Suprapubic skin (tissue), 4 donors: ENCODE measurements at regions not wholly inside any gene's neighbourhood (a gene's known extent, or its start where the extent isn't known, plus 50 kb on each side); places are given as distances from the start of the nearest gene placed in this dataset.

Source experiments
- DNase-seq, 2 donors: peaks; one replicate each; pipeline ENCODE4 v3.0.0-alpha.2; 2019; ENCODE audit warnings: low spot score in 2 of 2
- H3K27ac ChIP-seq: fragments of 200-600 bp; sonication (generic); one replicate; pipeline ENCODE4 v1.5.1; 2019
- H3K27me3 ChIP-seq: fragments of 200-600 bp; sonication (generic); one replicate; pipeline ENCODE4 v1.5.1; 2019
- H3K36me3 ChIP-seq: fragments of 200-600 bp; sonication (generic); one replicate; pipeline ENCODE4 v1.5.1; 2019
- H3K4me1 ChIP-seq: fragments of 200-600 bp; sonication (generic); one replicate; pipeline ENCODE4 v1.5.1; 2019
- H3K4me3 ChIP-seq: fragments of 200-600 bp; sonication (generic); one replicate; pipeline ENCODE4 v1.5.1; 2019; ENCODE audit warnings: mild to moderate bottlenecking
- H3K9me3 ChIP-seq: fragments of 200-600 bp; sonication (generic); one replicate; pipeline ENCODE4 v1.5.1; 2019
- EP300 ChIP-seq: sonication (generic); formaldehyde crosslinking; IDR thresholded peaks from one replicate; pipeline ENCODE4 v1.6.1; 2017; ENCODE audit warnings: antibody characterized with exemption
- POLR2A ChIP-seq, 2 donors: fragments of 450-650 bp; IDR thresholded peaks; one replicate each; pipeline ENCODE4 v1.6.1; 2017; ENCODE audit warnings: antibody characterized with exemption in 2 of 2, mild to moderate bottlenecking in 2 of 2, moderate library complexity in 2 of 2
- POLR2AphosphoS5 ChIP-seq, 3 donors: sonication (generic); formaldehyde crosslinking; IDR thresholded peaks; one replicate each; pipeline ENCODE4 v1.6.1; 2017; ENCODE audit warnings: antibody characterized with exemption in 3 of 3
- WGBS: methylation state at CpG from one replicate; pipeline ENCODE4 v1.1.5; 2018; 5-methylcytosine and 5-hydroxymethylcytosine counted together
- TF ChIP-seq, protein P1 (sequence below), 2 donors: fragments of 200-600 bp in 1 of 2; fragments of 450-650 bp in 1 of 2; sonication (generic) in 1 of 2; IDR thresholded peaks; one replicate each; pipeline ENCODE4 v1.5.1; 2016 to 2019; ENCODE audit warnings: antibody characterized with exemption in 2 of 2, mild to moderate bottlenecking in 1 of 2, moderate library complexity in 1 of 2

DNA sequence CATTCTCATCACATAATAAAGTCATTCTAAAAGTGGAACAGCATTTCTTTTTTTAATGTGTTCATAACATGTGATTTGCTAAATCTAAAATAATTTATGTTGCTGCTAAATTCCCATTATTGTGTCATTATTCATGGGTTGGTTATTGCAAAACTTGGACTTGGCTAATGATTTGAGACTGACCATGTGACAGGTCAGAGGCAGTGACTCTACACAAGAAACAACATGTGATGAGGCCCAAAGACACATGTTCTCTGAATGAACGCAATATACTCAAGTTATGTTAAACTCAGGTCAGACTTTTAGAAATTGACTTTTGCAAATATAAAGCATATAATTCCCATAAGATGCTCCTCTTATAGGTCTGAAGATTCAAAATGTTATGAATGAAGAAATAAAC is 566.1 kb downstream of the TBL1XR1 start:
- H3K27me3 ChIP-seq = no peaks in the 10 kb centered on the region
- no peaks in the 10 kb centered on the region for H3K9me3 ChIP-seq
- 88% methylated on average over 1 of the region's 1 CpG for WGBS
- H3K4me3 ChIP-seq = no peak overlapping the region
- no peak for DNase-seq
- no peaks in the 10 kb centered on the region for H3K4me1 ChIP-seq
- H3K27ac ChIP-seq = no peak overlapping the region
- H3K36me3 ChIP-seq = no peaks in the 10 kb centered on the region
- TF ChIP-seq EP300 (no peak), POLR2AphosphoS5 (IDR thresholded peaks at IDR 0.05) (no peak), POLR2A (IDR thresholded peaks at IDR 0.05) (no peak)
- TF ChIP-seq, protein P1, sequence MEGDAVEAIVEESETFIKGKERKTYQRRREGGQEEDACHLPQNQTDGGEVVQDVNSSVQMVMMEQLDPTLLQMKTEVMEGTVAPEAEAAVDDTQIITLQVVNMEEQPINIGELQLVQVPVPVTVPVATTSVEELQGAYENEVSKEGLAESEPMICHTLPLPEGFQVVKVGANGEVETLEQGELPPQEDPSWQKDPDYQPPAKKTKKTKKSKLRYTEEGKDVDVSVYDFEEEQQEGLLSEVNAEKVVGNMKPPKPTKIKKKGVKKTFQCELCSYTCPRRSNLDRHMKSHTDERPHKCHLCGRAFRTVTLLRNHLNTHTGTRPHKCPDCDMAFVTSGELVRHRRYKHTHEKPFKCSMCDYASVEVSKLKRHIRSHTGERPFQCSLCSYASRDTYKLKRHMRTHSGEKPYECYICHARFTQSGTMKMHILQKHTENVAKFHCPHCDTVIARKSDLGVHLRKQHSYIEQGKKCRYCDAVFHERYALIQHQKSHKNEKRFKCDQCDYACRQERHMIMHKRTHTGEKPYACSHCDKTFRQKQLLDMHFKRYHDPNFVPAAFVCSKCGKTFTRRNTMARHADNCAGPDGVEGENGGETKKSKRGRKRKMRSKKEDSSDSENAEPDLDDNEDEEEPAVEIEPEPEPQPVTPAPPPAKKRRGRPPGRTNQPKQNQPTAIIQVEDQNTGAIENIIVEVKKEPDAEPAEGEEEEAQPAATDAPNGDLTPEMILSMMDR (IDR thresholded peaks at IDR 0.05) = no peak

DNA sequence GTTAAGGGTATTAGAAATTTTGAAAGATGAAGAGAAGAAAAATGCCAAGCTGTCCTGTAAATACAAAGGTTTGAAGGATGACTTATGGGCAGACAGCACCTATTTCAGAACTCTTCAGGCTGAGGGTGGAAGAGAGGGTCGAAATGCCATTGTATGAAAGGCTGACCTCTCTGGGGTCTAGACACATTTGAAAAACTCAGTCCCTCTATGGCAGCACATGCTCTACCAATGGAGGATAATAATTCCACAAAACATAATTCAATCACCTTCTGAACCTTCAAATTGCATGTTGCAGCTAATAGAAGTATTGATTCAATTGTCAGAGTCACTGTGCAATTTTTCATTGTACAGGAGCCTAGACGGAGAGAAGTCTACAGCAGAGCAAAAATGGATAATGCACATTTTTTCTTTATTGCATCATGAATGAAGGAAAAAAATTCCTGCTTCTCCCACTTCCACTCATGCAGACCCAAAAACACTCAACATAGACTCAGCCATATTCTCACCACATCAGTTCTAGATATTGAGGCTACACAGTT is 569.1 kb downstream of the TBL1XR1 start:
- H3K27me3 ChIP-seq = no peaks in the 10 kb centered on the region
- no peak for DNase-seq
- no peak overlapping the region for H3K27ac ChIP-seq
- WGBS = 87% methylated on average over 2 of the region's 2 CpGs
- TF ChIP-seq POLR2AphosphoS5 (IDR thresholded peaks at IDR 0.05) = no peak
- TF ChIP-seq EP300 = no peak
- no peak overlapping the region for H3K4me3 ChIP-seq
- H3K4me1 ChIP-seq = no peaks in the 10 kb centered on the region
- H3K9me3 ChIP-seq = no peaks in the 10 kb centered on the region
- H3K36me3 ChIP-seq = no peaks in the 10 kb centered on the region

DNA sequence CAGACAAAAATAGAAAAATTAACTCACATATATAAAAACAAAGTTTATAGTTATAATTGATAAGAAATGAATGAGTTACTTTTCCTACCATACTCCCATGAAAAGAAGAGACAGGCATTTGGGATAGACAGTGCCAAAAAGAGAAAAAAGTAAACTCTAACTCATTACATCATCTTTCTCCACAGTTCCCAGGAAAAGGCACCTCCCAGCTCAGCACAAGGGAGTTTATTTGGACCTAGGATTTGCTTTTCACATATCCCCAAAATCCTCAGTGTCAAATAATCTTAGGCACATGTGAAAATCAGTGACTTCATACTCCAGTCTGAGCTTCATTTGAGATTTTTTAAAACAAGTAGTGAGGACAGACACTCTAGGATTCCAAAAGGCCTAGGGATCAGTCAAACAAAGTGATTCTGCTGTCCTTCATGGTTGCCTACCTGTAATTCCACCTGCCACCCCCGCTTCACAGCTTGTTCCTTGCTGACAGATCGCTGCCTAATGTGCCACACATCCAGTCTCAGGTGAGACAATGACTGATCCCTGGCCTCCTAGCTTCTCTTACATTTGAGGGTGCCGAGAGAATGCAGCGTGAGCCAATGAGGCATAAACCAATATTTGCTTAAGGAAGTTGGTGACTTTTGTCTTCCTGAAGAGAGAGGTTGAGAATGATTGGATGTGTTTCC is 573.7 kb downstream of the TBL1XR1 start:
- DNase-seq = no peak
- Histone ChIP-seq H3K4me1 (no peaks in the 10 kb centered on the region), H3K36me3 (no peaks in the 10 kb centered on the region), H3K4me3 (no peak overlapping the region), H3K9me3 (no peaks in the 10 kb centered on the region), H3K27me3 (no peaks in the 10 kb centered on the region), H3K27ac (no peak overlapping the region)
- 94% methylated on average over 4 of the region's 4 CpGs for WGBS
- no peak for TF ChIP-seq EP300
- TF ChIP-seq, protein P1 (IDR thresholded peaks at IDR 0.05) = no peak
- no peak for TF ChIP-seq POLR2A (IDR thresholded peaks at IDR 0.05)
- no peak for TF ChIP-seq POLR2AphosphoS5 (IDR thresholded peaks at IDR 0.05)

DNA sequence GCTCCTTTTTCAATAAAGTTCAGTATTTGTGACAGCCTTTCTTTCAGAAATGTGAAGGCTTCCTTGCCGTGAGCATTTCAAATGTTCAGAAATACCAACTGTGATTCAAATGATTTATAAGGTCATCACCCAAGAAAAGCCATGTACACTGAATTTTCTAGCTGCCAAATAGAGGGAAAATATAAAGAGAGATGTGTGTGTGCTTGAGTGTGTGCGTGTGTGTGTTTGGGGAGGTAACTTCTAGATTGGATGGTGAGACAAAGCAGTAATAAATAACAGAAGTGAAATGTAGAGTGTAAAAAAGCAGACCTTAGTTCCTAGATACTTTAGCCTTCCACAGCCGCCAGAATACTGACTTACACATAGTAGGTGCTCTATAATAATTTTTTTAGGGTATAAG is 577.4 kb downstream of the TBL1XR1 start:
- no peak for DNase-seq
- H3K9me3 ChIP-seq = no peaks in the 10 kb centered on the region
- WGBS = 66% methylated on average over 3 of the region's 3 CpGs
- no peaks in the 10 kb centered on the region for H3K4me1 ChIP-seq
- no peaks in the 10 kb centered on the region for H3K27me3 ChIP-seq
- no peaks in the 10 kb centered on the region for H3K36me3 ChIP-seq
- TF ChIP-seq, protein P1 (IDR thresholded peaks at IDR 0.05) = no peak
- no peak for TF ChIP-seq POLR2AphosphoS5 (IDR thresholded peaks at IDR 0.05)
- TF ChIP-seq POLR2A (IDR thresholded peaks at IDR 0.05) = no peak
- no peak for TF ChIP-seq EP300
- no peak overlapping the region for H3K27ac ChIP-seq
- no peak overlapping the region for H3K4me3 ChIP-seq

DNA sequence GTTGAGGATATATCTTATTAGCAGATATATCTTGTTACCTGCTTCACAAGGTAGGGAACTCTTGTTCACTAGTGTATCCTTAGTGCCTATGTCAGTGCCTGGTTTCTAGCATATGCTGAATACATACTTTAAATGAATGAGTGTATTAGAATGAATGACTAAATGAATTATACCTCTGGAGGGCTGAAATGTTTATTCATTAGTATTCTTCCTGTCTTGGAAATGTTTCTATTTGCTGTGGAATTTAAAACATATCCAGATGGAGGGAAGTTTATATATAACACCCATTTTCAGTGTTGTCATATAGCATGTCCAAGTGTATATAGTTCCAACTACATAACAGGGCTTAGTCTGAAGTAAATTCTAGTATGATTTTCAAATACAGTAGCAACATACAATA is 581.5 kb downstream of the TBL1XR1 start:
- no peaks in the 10 kb centered on the region for H3K9me3 ChIP-seq
- no peaks in the 10 kb centered on the region for H3K4me1 ChIP-seq
- no peaks in the 10 kb centered on the region for H3K36me3 ChIP-seq
- TF ChIP-seq POLR2A (IDR thresholded peaks at IDR 0.05) (no peak), POLR2AphosphoS5 (IDR thresholded peaks at IDR 0.05) (no peak), EP300 (no peak)
- TF ChIP-seq, protein P1 (IDR thresholded peaks at IDR 0.05) = no peak
- H3K27ac ChIP-seq = no peak overlapping the region
- no peak for DNase-seq
- no peak overlapping the region for H3K4me3 ChIP-seq
- H3K27me3 ChIP-seq = no peaks in the 10 kb centered on the region
